SK-MEL-5 (cell line): ENCODE measurements at regions not wholly inside any gene's neighbourhood (a gene's known extent, or its start where the extent isn't known, plus 50 kb on each side); places are given as distances from the start of the nearest gene placed in this dataset.
"Not testable (repeated sequence)": the region's sequence is repeated elsewhere in the genome, so short reads cannot be mapped to it uniquely, and the experiment has no call there.

Experiments used
- DNase-seq: peaks from one replicate; pipeline ENCODE4 v3.0.0-alpha.2; 2016; ENCODE audit warnings: low read depth, low spot score
- in situ Hi-C: cut with HindIII; loops from 2 replicates; pipeline ENCODE4 v1.10.0; 2016; ENCODE audit warnings: low sequenced_read_pairs, high pct_unique_total_duplicates, low pct_unique_long_range_greater_than_20kb

DNA sequence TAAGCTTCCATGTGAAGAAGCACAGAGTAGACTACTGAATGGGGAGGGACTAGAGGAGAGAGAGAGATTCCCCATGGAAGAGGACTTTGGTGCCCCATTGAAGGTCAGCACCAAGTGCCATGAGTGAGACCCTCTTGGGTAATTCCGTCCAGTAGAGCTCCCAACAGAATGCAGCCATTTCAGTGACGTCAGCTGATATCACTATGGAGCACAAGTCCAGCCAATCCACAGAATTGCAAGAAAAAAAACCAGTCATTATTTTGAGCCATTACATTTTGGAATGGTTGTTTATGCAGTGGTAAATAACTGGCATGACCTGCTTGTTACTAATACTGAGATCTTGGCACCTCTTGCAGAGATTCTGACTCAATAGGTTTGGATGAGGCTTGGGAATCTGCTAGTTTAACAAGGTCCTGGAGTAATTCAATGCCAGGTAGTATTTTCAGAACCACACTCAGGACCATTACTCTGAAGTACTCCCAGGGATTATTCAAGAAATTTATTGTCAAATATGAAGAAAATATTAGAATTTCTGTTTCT is 52.6 kb upstream of the SP8 start:
- in situ Hi-C loops: no loop called here
- no peak for DNase-seq

- no peak for DNase-seq
- in situ Hi-C loops: no loop called here
Measured at GRCh38 chr7:20839987-20840386, 53.3 kb upstream of the SP8 start.

- no peak for DNase-seq
- in situ Hi-C loops: no loop called here
Measured at GRCh38 chr7:20846791-20847190, 60.1 kb upstream of the SP8 start.

DNA sequence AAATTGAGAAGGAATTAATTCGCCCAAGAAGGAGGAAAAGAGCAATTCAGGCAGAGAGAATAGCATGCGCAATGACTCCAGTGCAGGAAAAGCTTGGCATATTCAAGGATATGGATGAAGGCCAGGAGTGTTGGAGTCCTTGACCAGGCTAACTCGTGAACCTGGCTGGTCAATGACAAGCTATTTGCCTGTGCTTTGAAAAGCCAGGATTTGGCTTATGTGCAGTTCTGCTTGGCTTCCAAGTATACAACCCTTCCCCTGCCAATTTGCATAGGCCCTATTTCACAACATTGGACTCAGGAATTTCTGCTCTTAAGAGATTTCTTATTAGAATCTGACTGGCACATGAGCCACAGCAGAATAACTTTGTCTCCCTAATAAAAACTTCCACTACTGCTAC is 72.3 kb upstream of the SP8 start:
- in situ Hi-C loops: no loop called here
- no peak for DNase-seq

DNA sequence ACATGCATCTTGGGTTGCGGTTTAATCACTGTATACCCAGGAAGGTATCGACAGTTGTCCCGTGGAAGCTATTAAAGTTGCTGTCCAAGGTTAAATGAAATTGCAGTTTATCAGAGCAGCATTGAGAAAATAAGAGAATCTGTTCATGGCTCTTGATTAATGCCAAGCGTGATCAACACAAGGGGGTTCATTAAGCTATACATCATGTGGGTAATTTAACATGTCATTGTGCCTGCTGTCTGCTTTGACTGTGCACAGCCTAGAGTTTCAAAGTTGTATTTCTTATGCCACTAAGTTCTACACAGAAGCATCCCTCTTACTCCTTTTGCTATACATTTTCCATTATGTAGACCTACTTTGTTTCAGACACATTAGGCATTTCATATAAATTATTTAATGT is 74.8 kb upstream of the SP8 start:
- in situ Hi-C loops: no loop called here
- no peak for DNase-seq

GRCh38 chr7:20862554-20862953 is 75.9 kb upstream of the SP8 start:
- in situ Hi-C loops: no loop called here
- peak; percentile 34 for DNase-seq

GRCh38 chr7:20864221-20864620 is 77.5 kb upstream of the SP8 start:
- in situ Hi-C loops: no loop called here
- no peak for DNase-seq

- in situ Hi-C loops: no loop called here
- DNase-seq: no peak
Measured at GRCh38 chr7:20865684-20866083, 79.0 kb upstream of the SP8 start.

GRCh38 chr7:20870977-20871376 is 84.3 kb upstream of the SP8 start:
- in situ Hi-C loops: no loop called here
- DNase-seq: no peak

- in situ Hi-C loops: no loop called here
- no peak for DNase-seq
Measured at GRCh38 chr7:20892776-20893175, 106.1 kb upstream of the SP8 start.

- in situ Hi-C loops: no loop called here
- DNase-seq: peak; percentile 84
Measured at GRCh38 chr7:20894806-20895205, 108.1 kb upstream of the SP8 start.

DNA sequence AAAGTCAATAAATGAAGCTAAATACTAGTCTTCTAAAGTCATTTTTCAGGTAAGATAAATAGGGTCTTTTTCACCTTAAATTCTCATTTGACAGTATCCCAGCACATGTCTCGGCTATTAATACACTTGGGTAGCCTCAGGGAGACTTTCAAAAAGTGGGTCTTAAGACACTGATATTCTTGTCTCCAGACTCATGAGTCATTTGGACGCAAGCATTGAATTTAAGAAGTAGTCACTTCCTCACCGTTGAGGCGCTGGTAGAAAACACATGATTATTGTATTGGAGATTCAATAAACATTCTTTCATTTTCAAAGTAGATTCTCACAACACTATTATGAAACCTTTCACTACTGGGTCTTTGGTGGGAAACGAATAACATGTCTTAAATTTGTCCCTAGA is 108.9 kb upstream of the SP8 start:
- in situ Hi-C loops: no loop called here
- DNase-seq: peak; percentile 100

DNA sequence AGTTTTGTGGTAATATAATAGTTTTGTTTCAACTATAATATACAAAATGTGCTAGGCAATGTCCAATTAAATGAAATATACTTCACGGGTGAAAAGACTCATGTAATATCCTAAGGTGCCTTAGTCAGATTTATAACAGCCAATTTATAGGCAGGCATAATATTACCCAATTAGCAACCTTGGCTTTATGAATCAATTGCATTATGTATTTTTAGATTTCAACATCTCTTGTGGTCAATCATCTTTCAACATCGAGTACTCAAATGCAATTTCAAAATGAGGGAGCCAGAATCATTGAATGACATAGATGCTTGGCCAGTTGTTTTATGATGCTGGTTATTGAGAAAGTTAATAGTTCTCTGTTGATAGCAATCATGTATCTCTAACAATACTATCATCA is 110.3 kb upstream of the SP8 start:
- in situ Hi-C loops: no loop called here
- DNase-seq: peak; percentile 71

- in situ Hi-C loops: no loop called here
- DNase-seq: no peak
Measured at GRCh38 chr7:20906801-20907453, 120.2 kb upstream of the SP8 start.

DNA sequence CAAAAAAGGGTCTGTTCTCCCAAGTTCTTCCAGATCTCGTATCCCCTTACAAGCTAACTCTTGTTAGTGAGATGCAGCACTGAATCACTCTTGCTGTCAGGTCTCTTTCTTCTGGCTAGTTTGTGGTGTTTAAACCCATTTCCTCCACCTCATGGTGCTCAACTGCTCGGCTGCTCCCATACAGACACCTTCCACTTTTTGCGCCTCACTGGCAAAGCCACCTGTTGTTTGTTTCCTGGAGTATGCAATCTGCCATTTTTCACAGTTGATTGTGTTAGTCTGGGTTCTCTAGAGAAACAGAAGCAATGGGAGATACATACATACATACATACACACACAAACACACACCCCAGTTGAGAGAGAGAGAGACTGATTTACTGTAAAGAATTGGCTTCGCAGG is 124.4 kb upstream of the SP8 start:
- in situ Hi-C loops: no loop called here
- no peak for DNase-seq

- no peak for DNase-seq
- in situ Hi-C loops: no loop called here
Measured at GRCh38 chr7:20913853-20914252, 127.2 kb upstream of the SP8 start.

- in situ Hi-C loops: no loop called here
- DNase-seq: no peak
Measured at GRCh38 chr7:20916311-20916710, 129.6 kb upstream of the SP8 start.

GRCh38 chr7:20917603-20918002 is 130.9 kb upstream of the SP8 start:
- in situ Hi-C loops: no loop called here
- no peak for DNase-seq

DNA sequence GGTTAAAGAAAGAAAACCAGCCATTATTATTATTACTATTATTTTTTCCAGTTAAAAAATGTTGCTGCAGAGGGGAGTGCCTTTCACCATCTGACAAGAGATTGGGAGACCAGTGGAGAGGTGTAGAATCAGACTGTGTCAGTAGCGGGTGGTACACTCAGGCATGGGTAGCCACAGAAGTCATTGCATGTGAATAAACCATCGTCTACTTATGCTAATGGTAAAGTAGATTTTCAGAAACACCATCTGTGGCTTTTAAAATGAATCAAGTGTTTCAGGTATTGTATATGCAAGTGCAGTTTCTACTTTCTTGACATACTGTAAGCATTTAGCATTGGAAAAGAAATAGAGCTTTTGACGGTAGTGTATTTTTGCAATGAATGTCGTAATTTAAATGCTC is 131.5 kb upstream of the SP8 start:
- no peak for DNase-seq
- in situ Hi-C loops: no loop called here

DNA sequence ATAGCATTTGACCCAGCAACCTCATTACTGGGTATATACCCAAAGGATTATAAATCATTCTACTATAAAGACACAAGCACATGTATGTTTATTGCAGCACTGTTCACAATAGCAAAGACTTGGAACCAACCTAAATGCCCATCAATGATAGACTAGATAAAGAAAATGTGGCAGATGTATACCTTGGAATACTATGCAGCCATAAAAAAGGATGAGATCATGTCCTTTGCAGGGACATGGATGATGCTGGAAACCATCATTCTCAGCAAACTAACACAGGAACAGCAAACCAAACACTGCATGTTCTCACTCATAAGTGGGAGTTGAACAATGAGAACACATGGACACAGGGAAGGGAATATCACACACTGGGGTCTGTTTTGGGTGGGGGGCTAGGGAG is 140.5 kb upstream of the SP8 start:
- in situ Hi-C loops, DNase-seq: not testable (repeated sequence)
